CD1c-positive myeloid dendritic cell (primary cell): ENCODE measurements at regions not wholly inside any gene's neighbourhood (a gene's known extent, or its start where the extent isn't known, plus 50 kb on each side); places are given as distances from the start of the nearest gene placed in this dataset.
"Not testable (repeated sequence)": the region's sequence is repeated elsewhere in the genome, so short reads cannot be mapped to it uniquely, and the experiment has no call there.

Experiments
- DNase-seq: peaks from one replicate; pipeline ENCODE4 v3.0.0-alpha.2; 2016; ENCODE audit errors: extremely low spot score

DNA sequence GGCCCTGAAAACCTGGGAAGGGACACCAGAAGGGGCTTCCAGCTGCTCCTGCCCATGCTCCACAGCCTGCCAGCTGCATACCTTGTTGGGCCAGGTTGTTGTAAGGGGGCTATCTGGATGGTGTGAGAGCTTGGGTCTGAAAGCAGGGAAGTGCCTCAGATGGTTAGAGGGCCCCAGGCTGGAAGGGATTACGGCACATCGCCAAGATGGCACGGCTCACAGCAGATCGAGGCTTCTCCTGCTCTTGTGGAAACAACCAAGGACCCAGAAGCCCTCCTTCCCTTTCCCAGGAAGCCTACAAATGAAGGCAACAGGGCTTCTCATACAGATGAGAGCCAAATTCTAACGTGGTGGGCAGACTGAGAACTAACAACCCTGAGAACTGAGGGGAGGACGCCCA lies 121.7 kb upstream of the ADCY2 start:
- DNase-seq, result no peak

DNA sequence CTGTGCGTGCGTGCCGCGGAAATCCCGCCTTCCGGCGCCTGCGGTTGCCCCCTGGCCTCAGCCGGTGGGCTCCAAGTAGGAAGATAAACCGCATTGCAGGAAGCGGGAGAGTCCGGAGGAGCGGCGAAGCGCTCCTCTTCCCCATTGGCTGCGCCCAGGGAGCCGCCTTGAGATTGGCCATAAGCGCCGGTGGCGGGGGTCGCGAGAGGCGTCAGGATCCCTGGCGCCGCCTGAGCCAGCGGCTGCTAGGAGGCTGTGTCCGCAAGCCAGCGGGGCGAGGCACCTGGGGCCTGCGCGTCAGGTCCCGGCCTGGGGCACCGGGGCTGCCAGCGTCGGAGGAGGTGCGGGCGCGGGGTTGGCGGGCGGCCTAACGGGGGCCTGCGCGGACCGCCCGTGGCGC lies 106.3 kb upstream of the ADCY2 start:
- not testable (repeated sequence) for DNase-seq

DNA sequence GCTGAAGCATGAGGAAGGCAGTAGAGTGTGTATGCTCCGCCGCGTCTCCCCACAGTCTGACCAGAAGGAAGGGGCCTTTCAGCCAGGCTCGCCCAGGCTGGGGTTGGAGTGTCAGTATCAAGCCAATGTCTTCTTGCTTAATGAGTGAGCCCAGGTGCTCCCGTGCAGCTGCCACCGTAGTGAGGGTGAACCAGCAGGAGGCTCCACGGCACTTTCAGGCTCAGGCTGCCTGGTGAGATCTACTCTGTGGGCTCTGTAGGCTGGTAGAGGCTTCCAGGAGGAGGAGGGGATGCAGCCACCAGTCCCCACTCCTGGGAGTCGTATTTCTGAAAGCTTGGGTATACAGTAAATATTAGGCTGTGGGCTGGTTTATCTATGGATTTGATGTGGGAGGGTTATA lies 98.1 kb upstream of the ADCY2 start:
- DNase-seq, result not testable (repeated sequence)

DNA sequence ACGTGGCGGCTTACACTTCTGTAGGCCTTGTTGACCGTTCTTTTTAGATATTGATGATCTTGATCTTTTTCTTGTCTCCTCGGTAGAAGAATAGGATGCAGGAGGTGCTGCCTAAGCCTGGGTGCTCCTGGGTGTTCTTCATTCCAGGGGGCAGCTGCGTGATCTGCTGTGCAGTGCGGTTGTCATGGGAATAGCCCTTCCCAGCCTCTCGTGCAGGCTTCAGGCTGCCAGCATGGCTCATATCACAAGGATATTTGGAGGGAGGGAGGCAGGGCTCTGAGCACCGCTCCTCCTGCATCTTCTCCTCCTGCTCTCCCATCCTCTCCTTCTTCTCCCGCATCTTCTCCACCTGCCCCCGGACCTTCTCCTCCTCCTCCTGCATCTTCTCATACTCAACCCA lies 96.2 kb upstream of the ADCY2 start:
- not testable (repeated sequence) for DNase-seq

DNA sequence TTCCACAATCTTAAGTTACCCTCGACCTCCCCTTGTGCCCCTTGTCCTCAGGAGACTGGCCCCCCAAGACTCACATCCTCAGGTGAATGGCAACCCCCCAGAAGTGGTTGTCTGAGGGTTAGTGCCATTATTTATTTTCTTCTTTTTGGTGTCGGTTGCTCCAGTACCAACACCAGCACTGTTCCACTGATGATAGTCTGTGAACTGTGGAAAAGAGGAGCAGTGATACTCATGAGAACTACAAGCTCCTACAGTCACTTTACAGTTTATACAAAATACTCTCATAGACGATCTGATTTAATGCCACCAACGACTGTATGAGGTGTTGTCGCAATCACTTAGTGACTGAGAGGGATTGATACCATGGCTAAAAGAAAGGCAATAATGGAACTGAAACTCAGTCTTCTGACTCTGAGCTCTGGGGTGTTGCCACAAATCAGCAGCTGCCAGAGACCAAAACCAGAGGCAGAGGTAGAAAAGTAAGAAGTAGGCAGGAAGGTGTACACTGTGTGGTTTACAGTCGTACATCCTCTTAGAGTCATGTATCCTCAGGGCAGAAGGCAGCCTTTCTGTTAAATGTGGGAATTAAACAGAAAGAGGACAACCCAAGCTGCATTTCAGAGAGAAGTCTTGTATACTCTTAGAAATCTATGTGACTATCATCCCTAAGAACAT lies 90.8 kb upstream of the ADCY2 start:
- not testable (repeated sequence) for DNase-seq

DNA sequence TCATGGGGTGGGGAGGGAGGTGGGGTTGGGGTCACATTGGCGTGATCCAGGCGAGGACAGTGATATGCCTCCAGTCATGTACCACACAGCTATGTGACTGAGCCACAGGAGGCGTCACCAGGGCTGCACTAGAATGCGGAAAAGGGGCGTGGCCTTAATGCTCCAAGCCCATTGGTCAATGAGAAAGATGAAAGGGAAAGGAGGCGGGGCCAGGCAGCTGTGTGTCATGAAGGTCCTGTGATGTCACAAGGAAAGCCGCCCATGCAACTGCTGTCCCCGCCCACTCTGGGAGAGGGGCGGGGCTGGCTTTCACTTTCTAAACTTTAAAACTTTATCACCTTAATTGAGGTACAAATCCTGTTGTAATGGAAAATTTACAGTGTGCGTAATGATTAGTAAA lies 89.4 kb upstream of the ADCY2 start:
- DNase-seq, result not testable (repeated sequence)

DNA sequence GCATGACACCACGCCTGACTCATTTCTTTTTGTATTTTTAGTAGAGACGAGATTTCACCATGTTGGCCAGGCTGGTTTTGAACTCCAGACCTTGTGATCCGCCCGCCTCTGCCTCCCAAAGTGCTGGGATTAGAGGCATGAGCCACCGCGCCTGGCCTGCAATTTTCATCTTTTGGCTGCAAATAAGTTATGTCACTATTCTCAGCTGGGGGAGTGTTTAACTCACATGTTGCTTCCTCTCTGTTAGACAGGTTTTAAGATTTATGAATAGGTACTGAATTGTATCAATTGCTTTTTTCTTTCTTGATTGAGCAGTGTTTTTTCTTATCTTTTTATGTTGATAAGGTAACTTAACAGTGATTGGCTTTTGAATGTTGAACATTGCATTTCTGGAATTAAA lies 88.2 kb upstream of the ADCY2 start:
- not testable (repeated sequence) for DNase-seq

DNA sequence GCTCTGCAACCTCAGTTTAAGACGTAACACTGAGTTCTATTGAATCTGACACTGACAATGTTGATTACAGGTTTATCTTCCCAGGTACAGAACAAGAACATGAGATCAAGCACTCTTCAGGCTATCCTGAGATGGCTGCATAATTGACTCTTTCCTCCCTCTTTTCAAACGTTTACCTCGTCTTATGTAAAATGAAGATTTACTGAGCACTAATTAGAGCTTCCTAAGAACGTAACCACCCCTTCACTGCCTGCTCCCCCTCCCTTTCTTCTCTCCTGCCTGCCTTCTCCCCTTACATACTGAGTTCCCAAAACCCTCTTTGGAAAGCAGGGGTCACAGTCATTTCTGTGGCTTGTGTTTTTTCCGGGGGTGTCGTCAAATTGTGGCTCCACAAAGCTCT lies 86.2 kb upstream of the ADCY2 start:
- not testable (repeated sequence) for DNase-seq

DNA sequence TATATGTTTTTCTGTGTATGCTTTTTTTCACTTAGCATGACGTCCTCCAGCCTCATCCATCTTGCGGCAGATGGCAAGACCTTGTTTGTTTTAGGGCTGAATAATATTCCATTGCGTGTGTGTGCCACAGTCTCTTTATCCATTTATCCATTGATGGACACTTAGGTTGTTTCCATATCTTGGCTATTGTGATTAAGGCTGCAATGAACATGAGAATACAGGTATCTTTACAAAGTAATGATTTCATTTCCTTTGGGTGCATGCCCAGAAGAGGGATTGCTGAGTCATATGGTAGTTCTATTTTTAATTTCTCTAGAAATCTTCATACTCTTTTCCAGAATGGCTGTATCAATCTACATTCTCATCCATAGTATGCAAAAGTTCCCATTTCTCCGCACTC lies 85.3 kb upstream of the ADCY2 start:
- DNase-seq, result not testable (repeated sequence)

DNA sequence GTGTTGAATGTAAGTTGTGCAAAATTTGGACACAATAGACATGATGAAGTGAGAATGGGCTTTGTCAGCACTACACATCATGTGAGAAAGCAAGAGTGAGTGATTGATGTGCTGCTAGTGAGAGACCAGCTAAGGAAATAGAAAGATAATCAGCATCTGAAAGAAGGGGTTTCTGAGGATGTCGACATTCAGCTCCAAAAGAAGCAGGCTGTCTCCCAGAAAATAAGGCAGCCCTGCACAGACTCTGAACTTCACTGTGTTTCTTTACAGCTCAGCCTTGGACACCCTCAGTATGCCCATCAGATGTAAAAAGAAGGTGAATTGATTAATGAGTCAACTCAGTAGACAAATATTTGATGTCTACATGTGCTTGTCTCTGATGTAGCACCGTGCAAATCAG lies 80.8 kb upstream of the ADCY2 start:
- DNase-seq, result no peak

DNA sequence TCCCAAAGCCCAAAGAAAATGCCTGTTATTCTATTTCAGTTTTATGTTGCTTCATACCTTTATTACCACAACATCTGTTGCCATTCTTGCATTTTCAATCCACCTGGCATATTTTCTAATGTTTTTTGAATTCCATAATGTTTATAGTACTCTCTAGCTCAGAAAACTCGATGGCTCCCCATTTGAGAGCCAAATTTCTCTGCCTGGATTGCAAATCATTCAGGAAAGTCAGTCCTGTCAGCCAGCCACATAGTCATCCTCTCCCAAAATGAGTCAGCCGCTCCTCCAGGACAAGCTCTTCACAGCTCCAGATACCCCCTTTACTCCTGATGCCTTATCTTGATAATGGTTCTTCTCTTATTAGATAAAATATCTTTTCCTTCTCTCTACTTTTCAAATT lies 78.2 kb upstream of the ADCY2 start:
- DNase-seq, result no peak

DNA sequence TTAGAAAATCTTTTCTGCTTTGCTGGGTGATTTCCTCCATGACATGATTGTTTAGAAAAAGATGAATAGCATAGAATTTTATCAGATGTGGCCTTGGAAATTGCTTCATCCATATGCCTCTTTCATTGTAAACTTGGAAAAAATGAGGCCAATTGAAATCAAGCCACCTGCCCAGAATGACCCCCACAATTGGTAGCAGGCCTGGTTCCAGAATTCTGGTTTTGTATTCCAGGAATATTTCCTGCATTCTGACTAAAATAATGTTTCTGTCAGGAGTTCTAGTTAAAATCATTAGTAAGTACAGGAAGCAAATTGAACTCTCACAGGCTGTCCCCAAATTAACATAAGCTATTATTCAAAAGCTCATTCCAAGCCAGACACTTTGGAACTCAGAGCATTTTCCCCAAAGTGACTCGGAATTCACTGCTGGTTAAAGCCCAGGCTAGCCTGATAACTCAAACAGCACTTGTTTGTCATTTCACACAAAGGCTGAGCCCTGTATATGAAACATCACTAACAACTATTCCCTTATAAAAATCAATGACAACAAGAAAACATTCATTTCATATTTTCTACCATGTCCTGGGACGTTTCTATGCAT lies 75.1 kb upstream of the ADCY2 start:
- DNase-seq, result no peak

DNA sequence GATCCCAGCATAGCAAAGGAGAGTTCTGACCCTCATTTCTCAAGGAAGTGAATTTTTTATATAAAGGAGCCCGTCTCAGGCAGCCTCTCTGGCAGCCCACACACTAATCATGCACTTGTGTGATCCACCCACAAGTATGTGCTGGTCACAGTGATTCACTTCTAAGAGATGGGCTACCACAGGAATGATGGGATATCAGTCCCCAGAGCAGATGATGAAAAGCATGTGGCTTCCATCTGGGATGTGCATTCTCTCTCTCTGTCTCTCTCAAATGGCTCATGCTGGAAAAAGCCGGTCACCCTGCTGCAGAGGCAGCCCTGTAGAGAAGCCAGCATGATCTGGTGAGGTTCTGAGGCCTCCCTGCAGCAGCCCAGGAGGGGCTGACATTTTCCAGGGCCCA lies 74.2 kb upstream of the ADCY2 start:
- DNase-seq, result no peak

DNA sequence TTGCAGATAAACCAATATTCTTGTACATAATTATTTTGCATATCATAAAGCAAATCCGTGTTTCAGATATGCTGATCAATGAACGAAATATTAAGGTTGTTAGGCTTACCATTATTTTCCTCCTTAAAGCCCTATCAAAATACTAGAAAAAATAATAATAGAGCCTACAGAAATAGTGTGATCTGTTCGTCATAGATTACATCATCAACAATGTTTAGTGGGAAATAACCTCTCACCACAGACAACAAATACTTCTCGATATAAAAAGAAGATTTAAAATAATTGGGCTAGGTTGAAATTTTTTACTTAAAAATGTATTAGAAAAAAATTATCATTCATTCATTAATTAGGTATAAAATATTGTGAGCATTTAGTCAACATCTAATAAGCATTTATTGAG lies 71.0 kb upstream of the ADCY2 start:
- DNase-seq, result no peak

DNA sequence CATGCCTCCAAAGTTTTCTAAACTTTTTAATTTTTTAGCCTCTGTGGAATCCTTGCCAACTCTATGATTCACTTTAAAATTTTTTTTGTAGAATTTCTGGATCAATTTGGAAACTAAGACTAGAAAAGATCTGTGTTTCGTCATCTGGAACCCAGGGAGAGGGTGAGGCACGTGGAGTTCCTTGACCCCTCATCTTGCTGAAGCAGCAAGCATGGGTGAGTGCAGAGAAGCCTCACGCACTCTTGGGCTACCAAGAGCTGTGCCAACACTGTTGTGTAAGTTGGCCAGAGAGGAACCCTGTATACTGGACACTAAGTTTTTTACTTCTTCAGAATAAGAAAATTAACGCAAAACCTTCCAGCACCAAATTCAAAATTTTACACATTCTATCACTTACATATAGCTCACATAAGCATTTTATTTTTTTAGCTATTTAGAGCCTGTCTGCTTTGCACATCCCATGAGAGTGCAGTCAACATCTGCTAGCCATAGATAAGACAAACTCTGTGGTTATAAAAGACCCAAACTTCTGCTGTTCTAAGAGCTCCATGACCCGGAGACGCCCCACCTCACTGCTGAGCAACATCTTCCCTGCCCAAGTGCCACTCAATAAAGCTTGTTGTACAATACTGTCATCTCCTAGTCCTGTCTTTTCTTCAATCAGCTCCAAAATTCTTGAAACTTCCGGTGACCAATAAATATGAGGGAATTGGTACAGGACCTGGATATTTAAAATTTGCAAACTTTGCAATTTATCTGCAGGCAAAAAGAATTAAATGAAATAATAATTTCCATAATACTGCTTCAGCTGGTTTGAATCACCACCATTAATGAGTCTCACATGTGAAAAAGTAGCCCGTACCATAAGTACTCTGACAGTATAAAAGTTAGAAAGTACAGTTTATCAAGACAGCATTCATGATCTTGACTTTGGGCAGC lies 69.7 kb upstream of the ADCY2 start:
- no peak for DNase-seq

DNA sequence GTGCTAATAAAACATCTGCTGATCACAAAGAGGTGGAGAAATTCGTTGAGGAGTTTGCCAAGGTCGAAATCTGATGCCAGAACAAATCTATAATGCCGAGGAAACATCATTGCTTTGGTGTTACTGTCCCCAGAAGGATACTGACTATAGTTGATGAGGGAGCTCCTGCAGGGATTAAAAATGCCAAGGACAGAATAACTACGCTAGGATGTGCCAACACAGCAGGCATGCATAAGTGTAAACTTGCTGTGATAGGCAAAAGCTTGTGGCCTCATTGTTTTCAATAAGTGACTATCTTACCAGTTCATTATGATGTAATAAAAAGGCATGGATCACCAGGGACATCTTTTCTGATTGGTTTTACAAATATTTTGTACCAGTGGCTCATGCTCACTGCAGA lies 66.8 kb upstream of the ADCY2 start:
- DNase-seq, result no peak

DNA sequence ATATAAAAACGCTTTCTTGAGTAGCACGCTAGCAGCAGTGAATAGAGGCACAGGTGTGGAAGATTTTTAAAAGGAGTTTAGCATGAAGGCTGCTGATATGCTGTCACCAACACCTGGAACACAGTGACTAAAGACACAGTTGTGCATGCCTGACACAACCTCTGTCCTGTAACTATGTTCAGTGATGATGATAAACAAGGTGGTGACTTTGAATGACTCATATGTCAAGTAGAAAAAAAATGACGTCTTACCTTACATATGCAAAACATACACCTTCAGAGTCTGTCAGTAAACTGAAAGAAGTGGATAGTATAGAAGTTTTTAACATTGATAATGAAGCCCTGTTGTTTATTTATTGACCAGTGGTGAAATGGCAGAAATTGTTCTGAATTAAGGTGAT lies 66.2 kb upstream of the ADCY2 start:
- no peak for DNase-seq

DNA sequence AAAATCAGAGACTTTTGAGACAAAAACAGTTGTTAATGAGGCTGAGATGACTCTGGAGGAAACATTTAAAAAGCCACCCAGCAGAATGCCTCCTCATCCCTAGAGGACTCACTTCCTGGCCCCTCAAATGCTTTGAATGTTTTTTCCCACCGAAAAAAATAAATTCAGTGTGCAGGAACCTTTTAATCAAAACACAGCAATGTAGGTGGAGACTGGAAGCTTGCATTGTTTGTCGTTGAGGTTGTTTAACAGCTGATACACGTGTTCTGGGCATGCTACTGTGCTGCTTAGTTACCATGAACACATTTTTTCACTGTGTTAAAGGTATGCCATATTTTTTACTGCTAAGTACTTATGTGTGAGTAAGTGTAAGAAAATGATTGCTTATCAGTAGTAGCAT lies 65.7 kb upstream of the ADCY2 start:
- DNase-seq, result no peak

DNA sequence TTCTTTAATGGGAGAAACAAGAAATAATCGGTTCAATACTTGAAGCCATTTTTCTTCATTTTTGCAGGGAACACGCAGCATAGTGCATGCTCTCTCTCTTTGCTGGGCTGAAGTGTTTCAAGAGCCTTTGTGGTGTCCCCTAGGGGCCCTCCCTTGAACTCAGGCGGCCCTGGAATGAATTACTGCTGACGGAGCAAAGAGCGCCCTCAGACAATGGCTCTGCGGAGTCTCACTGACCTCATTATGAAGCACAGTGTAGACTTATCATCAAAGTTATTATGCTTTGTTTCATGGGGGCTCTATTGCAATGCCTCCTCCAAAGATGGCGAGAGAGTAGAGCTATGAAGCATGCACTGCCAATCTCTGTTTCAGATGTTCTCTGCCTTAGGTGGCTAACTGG lies 64.8 kb upstream of the ADCY2 start:
- DNase-seq, result no peak
